NCI-H2196 (cell line): ENCODE measurements at regions not wholly inside any gene's neighbourhood (a gene's known extent, or its start where the extent isn't known, plus 50 kb on each side); places are given as distances from the start of the nearest gene placed in this dataset.
"Not testable (repeated sequence)": the region's sequence is repeated elsewhere in the genome, so short reads cannot be mapped to it uniquely, and the experiment has no call there.

ENCODE experiments used
- DNase-seq: peaks from one replicate; lab custom pipeline; 2025; ENCODE audit not compliant: unreplicated experiment; lab: John Stamatoyannopoulos, UW

DNA sequence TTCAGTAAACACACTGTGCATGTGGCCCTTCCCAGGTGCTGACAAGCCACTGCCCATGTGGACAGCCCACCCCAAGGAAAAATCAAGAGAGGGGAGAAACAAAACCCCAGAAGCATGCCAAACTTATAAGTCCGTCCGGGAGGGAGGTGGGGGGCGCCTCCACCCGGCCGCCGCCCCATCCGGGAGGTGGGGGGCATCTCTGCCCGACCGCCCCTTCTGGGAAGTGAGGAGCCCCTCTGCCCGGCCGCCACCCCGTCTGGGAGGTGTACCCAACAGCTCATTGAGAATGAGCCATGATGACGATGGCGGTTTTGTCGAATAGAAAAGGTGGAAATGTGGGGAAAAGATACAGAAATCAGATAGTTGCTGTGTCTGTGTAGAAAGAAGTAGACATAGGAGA is 53.8 kb upstream of the C2CD4B start:
- no peak for DNase-seq

DNA sequence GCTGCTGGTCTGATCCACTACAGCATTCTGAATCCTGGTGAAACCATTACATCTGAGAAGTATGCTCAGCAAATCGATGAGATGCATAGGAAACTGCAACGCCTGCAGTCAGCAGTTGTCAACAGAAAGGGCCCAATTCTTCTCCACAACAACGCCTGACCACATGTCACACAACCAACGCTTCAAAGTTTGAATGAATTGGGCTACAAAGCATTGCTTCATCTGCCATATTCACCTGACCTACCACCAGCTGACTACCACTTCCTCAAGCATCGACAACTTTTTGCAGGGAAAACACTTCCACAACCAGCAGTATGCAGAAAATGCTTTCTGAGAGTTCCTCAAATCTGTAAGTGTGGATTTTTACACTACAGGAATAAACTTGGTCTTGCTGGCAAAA is 54.7 kb upstream of the C2CD4B start:
- no peak for DNase-seq

DNA sequence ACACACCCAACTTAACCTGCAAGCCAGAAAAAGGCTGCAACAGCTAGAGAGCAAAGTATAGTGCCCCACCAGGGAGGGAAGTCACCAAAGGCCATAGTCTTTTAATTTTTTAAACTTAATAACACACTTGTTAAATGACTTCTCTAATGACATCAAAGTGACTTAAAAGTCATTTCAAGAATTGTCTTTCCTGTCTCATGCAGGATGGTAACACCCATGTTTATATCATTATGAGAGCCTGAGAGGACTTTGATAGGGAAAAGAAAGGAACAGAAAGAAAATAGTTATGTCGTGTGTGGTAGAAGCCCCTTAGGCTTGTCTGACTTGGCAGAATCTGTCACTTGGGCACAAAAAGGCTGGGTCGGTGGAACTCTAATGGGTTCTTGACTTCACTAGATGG is 57.9 kb upstream of the C2CD4B start:
- DNase-seq: no peak

DNA sequence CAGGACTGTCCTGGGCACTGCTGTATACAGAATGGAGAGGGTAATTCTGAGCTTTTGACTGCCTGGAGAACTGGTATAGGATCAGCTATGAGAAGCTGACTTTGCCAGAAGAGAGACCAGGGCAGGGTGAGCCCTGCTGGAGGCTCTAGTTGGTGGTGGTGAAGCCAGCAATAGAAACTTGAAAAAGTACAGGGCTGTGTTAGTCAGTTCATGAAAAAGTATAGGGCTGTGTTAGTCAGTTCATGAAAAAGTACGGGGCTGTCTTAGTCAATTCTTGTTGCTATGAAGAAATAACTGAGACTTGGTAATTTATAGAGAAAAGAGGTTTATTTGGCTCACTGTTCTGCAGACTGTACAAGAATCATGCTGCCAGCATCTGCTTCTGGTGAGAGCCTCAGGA is 63.5 kb upstream of the C2CD4B start:
- no peak for DNase-seq

DNA sequence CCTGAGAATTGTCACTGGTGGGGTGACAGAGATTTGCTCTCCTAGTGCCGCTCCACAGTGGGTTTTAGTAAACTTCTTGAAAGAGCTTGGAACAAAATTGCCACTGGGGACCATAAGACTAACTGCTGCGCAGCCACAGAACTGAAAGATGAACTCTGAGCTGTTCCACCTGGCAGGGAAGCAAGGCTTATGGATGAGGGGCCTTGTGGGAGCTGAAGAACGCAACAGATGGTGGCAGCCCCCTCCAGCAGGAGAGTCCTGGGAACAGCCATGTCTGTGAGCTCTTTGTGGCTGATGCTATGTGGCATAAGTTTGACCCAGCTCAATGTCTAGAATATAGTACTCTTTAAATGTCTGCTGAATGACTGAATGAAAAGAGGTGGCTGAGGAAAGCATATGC is 66.8 kb upstream of the C2CD4B start:
- no peak for DNase-seq

DNA sequence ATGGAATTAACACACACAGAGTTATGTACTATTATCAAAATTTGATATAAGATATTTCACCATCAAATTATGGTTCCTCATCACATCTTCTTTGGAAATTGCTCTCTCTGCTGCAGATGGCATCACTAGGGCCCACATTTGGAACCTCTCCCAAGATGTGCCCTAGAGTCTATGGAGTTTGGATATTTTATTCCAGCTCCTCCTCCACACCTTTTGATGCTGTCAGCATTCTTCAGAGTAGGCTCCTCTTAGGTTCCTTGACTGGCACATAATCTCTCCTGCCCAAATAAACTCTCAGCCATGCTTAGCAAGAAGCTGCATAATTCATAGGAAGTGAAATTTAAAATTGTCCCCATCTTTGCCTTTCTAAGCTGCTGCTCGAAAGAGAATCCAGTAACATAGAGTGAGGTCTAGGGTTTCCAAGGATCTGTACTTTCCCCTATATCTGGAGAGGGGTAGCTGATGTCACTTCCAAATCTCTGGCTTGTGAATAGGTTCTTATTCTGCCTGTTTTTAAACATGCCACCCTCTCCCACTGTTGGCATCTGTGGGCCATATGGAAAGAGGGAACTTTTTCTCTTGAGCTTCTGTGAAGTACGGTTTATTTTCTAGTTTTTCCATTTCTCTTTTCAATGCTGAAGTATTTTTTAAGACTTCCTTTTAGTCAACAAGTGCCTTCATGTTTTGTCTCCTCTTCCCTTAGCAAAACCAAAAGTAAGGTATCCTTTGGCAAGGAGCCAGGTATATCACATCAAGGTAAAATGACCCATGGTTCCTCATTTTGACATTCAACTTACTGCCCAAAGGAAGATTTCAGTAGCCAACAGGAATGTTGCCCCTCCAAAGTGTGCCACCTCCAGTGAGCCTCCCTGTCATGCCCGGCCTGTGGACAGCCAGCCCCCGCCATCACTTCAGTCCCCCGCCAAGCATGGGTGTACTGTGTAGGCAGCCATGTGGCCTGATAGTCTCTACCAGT is 75.3 kb upstream of the C2CD4B start:
- DNase-seq: no peak

DNA sequence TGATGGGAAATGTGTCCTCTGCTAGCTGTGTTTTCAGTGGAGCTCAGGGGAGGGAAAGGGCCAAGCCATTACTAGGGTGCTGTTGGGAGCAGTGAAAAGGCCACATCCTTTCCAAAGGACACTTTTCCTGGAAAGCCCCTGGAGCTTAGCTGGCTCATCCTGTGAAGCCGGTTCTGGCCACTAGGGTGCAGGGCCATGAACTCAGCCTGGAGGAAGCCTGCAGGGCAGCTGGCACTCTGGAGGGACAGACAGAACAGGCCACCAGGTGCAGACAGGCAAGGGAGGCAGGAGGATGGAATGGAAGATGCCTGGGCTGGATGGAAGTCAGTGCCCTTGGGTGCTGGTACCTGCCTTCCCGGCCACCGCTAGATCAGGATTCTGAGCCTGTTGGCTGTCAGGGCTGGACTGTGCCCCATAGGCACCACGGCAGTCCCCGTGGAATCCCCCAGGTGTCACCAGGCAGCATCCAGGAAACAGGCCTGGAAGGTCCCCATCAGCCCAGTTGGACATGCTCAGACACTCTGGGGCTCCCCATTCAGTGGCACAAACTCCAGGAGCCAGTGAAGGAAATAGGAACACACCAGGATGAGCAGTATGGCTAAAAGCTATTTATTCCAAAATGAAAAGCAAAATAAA is 76.2 kb upstream of the C2CD4B start:
- DNase-seq: no peak

DNA sequence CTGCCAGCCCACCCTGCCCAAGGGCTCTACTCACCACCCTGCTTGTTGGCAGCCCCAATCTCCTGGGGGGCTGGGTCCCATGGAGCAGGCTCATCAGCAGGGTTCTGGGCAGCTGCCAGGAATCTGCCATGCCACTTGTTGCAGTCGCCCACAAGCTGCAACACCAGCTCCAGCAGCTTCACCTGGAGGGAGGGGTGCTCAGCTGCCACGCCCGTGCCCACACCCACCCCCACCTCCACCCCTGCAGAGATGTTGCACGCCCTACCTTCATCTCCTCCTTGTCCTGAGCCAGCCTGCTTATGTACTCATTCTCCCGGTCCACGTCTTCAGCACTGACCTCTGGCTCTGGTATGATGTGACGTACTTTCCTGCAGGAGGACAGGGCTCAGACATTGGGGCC is 77.9 kb upstream of the C2CD4B start:
- DNase-seq: no peak

DNA sequence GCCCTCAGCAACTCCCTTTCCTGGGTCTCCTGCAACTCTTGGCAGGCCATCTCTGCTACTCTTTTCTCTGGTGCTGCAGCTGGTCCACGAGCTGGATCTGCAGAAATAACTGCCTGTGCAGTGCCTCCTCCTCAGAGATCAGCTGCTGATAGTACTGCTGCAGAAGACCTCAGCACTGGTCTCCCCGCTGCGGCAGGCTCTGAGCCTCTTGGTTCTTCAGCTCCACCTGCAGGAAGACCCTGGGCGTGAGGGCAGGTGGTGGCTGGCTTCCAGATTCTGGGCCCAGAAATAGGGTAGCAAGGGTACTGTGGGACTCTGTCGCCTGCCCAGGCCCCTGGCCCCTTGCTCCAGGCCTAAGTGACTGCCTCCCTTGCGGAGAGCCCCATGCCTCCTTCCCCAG is 79.7 kb upstream of the C2CD4B start:
- DNase-seq: no peak

DNA sequence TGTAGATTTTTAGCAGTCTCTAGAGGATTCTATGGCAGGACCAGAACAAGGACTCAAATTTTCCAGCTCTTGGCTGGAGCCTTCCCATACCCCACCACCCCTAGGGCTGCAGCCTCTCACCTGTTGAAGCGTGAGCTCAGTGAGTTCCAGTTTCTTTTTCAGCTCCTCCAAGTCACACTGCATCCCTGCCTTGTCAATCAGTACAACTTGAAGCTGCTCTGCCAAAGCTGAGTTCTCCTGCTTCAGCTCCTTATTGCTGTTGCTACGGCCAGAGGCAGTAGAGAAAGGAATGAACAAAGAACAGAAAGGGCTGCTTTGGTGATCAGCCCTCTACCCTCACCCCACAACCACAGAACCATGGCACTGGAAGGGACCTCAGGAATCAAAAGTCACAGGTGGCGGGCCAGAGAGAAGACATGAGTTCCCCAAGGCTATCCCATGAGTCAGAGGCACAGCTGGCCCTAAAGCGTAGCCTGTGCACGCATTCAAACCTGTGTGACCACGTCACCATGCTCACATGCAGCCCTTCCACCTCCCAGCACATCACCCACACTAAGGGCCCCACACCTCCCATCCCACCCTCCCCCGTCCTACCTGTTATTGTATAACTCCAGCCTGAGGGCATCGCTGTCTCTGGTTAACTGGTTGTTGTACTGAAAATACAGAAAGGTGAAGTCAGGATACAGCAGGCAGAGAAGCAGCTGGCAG is 83.3 kb upstream of the C2CD4B start:
- no peak for DNase-seq

DNA sequence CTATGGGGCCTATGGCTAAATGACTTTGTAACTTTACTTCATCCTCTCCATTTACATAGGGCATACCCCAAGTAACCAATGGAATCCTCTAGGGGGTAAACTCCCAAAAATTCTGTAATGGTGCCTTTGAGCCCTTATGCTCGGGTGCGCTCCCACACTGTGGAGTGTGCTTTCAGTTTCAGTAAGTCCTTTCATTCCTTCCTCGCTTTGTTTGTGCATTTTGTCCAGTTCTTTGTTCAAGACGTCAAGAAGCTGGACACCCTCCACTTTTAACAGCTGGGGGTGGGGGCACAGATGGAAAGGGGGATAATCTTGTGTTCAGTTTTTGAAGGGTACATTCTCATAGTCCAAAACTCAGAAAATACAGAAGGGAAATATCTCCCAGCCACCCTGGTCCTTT is 84.4 kb upstream of the C2CD4B start:
- no peak for DNase-seq

DNA sequence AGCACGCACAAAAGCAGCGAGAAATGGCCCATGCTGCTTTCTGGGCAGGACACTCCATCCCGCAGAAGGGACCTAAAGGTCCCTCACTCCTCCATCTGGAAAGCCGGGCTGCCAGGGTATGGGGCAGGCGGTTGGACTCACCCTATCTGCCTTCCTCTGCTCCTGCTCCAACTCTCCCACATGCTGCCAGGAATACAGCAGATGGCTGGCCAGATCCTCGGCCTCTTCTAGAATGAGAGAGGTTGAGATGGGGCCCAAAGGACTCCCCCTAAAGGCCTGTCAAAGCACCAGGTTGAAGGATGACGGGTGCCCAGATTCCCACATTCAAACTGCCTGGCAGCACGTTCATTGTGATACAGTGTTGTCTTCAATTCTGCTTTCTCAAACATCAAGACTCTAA is 85.1 kb upstream of the C2CD4B start:
- no peak for DNase-seq

DNA sequence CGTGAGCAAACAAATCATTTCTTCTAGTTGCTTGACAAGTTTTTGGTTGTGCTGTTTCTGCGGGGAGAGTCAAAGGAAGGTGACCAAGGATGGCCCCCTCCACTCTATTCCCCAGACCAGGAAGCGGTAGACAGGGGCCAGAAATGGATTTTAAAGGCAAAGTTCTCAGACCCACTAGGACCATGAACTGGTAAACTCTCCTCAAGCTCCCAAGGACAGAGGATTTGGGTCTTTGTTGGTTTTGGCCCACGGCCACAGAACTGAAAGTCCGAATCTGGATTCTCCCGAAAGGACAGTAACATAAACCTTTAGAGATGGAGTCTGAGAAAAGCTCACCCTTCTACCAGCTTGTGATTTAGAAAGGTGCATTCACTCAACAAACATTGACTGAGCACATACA is 85.9 kb upstream of the C2CD4B start:
- DNase-seq: no peak

DNA sequence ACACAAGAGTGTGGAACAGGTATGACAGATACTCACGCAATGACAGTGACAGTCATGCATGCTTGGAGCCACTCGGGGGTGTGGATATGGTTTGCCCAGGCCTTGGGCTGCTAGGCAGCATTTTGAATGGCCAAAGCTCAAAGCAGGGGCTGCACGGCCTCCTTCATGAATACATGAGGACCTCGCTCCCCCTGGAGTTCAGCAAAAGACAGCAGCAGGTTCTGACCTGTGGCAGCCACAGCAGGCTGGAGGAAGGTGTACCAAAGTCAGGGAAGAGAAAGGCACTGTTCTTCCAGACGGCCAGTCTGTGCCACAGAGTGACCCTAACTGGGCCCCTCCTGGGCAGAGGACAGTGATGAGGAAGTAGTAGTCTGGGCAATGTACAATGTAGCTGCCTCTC is 88.2 kb upstream of the C2CD4B start:
- no peak for DNase-seq

DNA sequence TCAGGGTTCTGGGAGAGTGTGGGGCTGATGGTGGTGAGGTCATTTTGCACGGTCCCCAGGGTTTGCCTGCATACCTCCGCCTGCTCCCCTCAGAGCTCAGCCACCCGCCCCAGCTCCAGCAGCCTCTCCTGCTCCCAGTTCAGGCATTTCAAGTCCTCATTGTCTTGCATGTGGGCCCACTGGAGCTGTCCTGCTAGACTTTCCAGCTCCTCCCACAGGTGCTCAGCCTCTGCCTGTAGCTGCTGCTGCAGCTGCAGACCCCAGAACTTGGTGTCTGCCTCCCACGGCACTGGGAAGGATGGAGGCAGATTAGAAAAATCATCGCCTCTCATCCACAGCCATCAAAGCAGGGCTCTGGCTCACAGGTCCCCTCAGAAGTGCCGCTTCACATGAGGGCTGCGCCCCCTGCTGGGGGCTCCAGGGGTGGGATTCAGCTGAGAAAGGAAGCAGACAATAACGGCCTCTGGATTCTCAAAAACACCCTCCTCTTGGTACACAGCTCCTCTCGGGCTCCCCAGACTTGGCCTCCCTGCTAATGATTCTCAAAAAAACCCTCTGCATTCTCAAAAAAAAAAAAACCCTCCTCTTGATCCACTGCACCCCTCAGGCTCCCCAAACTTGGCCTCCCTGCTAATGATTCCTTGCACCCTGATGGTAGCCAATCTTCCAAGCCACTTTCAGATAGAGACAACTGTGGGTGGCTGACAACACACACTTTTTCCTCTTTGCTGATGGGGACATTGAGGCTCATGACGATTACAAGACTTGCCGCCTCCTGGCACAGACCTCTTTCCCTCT is 89.3 kb upstream of the C2CD4B start:
- peak; percentile 39 for DNase-seq

DNA sequence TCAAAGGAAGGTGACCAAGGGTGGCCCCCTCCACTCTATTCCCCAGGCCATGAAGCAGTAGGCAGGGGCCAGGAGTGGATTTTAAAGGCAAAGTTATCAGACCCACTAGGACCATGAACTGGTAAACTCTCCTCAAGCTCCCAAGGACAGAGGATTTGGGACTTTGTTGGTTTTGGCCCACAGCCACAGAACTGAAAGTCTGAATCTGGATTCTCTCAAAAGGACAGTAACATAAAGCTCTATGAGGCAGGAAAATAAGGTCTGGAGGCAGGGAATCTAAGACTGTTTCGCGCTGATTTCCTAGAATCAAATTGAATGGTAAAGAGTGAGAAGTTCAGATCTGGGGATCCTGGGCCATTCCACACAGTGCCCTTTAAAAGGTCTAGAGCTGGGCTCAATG is 91.3 kb upstream of the C2CD4B start:
- not testable (repeated sequence) for DNase-seq

DNA sequence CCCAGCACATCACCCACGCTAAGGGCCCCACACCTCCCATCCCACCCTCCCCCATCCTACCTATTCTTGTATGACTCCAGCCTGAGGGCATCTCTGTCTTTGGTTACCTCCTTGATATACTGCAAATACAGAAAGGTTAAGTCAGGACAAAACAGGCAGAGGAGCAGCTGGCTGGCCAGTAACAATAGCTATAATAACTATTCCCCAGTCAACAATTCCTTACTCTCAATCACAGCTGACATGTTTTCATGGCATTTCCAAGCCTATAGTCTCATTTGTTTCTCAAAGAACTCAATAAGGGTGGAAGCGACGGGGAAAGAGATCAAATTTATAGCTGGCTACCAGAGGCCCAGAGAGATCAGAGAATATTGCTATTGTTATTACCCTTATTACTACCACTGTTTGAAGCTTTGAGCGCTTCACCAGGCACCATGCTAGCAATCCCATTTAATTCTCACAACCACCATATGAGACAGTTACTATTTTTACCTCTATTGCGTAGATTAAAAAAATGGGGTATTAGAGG is 93.0 kb upstream of the C2CD4B start:
- DNase-seq: no peak

DNA sequence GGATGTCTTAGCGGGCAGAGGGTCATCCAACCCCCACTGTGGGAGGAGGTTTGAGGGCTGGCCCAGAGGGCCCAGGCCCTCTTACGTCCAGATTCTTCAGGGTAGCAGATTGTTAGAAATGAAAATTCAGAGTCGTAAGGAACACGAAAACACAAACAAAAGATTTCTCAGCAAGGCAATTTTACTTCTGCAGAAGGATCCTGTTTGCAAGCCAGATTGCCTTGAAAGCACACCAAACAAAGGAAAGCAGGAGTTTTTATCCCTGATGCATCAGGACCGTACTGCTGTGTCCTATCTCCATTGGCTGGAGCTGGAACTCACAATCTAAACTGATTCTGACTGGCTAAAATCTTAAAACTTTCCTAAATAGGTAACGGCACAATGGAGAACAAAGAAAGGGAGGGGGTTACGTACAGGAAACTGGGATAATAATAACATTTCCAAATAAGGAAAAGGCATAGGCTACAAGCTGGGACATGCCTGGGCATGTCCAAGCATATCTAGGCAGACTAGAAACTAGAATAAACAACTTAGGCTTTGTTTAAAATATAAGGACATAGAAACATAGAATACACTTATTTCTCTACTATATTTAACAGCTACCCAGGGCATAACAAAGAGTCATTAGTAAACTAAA is 97.3 kb upstream of the C2CD4B start:
- DNase-seq: no peak

DNA sequence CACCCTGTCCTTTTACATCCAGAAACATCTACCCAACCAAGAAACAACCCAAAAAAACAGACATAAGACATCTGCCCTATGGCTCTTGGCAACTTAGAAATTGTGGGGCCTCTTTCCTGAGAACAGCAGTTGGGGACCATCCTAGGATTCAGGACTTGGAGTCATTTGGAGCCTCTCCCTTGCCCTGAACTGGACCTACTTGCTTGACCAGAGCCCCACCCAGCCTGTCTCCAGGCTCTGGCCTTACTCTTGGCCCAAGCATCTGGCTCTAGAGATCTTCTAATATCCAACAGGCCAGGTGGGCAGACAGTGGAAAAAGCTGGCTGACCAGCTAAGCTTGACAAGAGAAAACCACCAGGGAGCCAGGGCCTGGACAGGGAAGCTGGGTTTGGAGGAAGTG is 99.1 kb upstream of the C2CD4B start:
- DNase-seq: no peak

DNA sequence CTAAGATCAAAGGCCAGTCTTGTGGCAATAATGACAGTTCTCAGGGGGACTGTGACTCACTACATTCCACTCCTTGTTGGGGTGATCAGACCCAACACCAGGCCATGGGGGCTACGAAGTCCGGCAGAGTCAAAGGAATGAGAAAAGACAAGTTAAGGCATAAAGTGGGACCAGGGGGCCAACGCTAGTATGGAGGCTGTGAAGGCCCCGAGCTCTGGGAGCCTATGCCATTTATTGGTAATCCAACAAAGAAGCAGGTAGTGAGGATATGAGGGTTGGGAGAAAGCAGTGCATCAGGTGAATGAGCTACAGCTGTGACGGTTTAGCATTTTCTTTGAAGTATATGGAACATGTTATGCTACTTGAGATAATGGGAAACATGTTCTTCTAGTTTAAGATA is 104.4 kb upstream of the C2CD4B start:
- no peak for DNase-seq
